Fibroblast of skin of abdomen (primary cell): ENCODE measurements at regions not wholly inside any gene's neighbourhood (a gene's known extent, or its start where the extent isn't known, plus 50 kb on each side); places are given as distances from the start of the nearest gene placed in this dataset.
"Not testable (repeated sequence)": the region's sequence is repeated elsewhere in the genome, so short reads cannot be mapped to it uniquely, and the experiment has no call there.

Experiments
- DNase-seq: peaks from one replicate; pipeline ENCODE4 v3.0.0-alpha.2; 2013

- DNase-seq: peak; percentile 80
Measured at GRCh38 chr14:85313560-85314207, 216.3 kb upstream of the FLRT2 start.

- DNase-seq: no peak
Measured at GRCh38 chr14:85315290-85315689, 214.7 kb upstream of the FLRT2 start.

- peak; percentile 31 for DNase-seq
Measured at GRCh38 chr14:85315733-85316290, 214.1 kb upstream of the FLRT2 start.

GRCh38 chr14:85316701-85317410 lies 213.1 kb upstream of the FLRT2 start:
- peak; percentile 14 for DNase-seq

- peak; percentile 79 for DNase-seq
Measured at GRCh38 chr14:85317491-85318021, 212.4 kb upstream of the FLRT2 start.

GRCh38 chr14:85319101-85319500 lies 210.8 kb upstream of the FLRT2 start:
- no peak for DNase-seq

GRCh38 chr14:85319998-85320630 lies 209.8 kb upstream of the FLRT2 start:
- DNase-seq: peak; percentile 20

- no peak for DNase-seq
Measured at GRCh38 chr14:85325134-85326017, 204.6 kb upstream of the FLRT2 start.

GRCh38 chr14:85332401-85332800 lies 197.5 kb upstream of the FLRT2 start:
- DNase-seq: no peak

GRCh38 chr14:85333313-85333712 lies 196.6 kb upstream of the FLRT2 start:
- DNase-seq: peak; percentile 56

- no peak for DNase-seq
Measured at GRCh38 chr14:85333841-85334240, 196.1 kb upstream of the FLRT2 start.

GRCh38 chr14:85334316-85334715 lies 195.6 kb upstream of the FLRT2 start:
- DNase-seq: peak; percentile 3

GRCh38 chr14:85336257-85336656 lies 193.7 kb upstream of the FLRT2 start:
- no peak for DNase-seq

- DNase-seq: peak; percentile 16
Measured at GRCh38 chr14:85336817-85337216, 193.1 kb upstream of the FLRT2 start.

GRCh38 chr14:85338895-85339294 lies 191.0 kb upstream of the FLRT2 start:
- DNase-seq: no peak

GRCh38 chr14:85342858-85343607 lies 186.9 kb upstream of the FLRT2 start:
- DNase-seq: peak; percentile 47

- DNase-seq: no peak
Measured at GRCh38 chr14:85344171-85344570, 185.8 kb upstream of the FLRT2 start.

GRCh38 chr14:85344847-85345570 lies 184.9 kb upstream of the FLRT2 start:
- no peak for DNase-seq

- DNase-seq: no peak
Measured at GRCh38 chr14:85350667-85351066, 179.3 kb upstream of the FLRT2 start.

GRCh38 chr14:85352588-85352987 lies 177.4 kb upstream of the FLRT2 start:
- DNase-seq: not testable (repeated sequence)

GRCh38 chr14:85357120-85357519 lies 172.8 kb upstream of the FLRT2 start:
- DNase-seq: no peak
